Breast epithelium (tissue), 4 donors: ENCODE measurements at regions not wholly inside any gene's neighbourhood (a gene's known extent, or its start where the extent isn't known, plus 50 kb on each side); places are given as distances from the start of the nearest gene placed in this dataset.

Source experiments
- DNase-seq, 2 donors: peaks; one replicate each; pipeline ENCODE4 v3.0.0-alpha.2; 2019; ENCODE audit warnings: low spot score in 2 of 2
- H3K27ac ChIP-seq, 2 donors: fragments of 200-600 bp; sonication (generic) in 1 of 2; one replicate each; pipeline ENCODE4 v1.5.1; 2016 to 2019; ENCODE audit warnings: mild to moderate bottlenecking in 1 of 2
- H3K27me3 ChIP-seq, 2 donors: fragments of 200-600 bp; sonication (generic) in 1 of 2; one replicate each; pipeline versions ENCODE4 v1.5.1 to v1.6.0; 2017 to 2019; ENCODE audit warnings: control low read depth in 1 of 2, mild to moderate bottlenecking in 1 of 2
- H3K36me3 ChIP-seq: fragments of 200-600 bp; one replicate; pipeline ENCODE4 v1.5.1; 2019
- H3K4me1 ChIP-seq, 2 donors: fragments of 200-600 bp; sonication (generic); one replicate each; pipeline ENCODE4 v1.5.1; 2016 to 2019; ENCODE audit warnings: control low read depth in 1 of 2
- H3K4me3 ChIP-seq, 3 donors: fragments of 200-600 bp; sonication (generic); 1 replicate in 2 of 3; 2 replicates in 1 of 3; pipeline ENCODE4 v1.5.1; 2016 to 2019; ENCODE audit warnings: mild to moderate bottlenecking in 3 of 3, moderate library complexity in 2 of 3
- H3K9me3 ChIP-seq, 2 donors: fragments of 200-600 bp; sonication (generic) in 1 of 2; one replicate each; pipeline ENCODE4 v1.5.1; 2016 to 2019; ENCODE audit warnings: control low read depth in 1 of 2
- POLR2A ChIP-seq: fragments of 450-650 bp; IDR thresholded peaks from one replicate; pipeline ENCODE4 v1.6.1; 2016; ENCODE audit warnings: antibody characterized with exemption, mild to moderate bottlenecking, moderate library complexity
- POLR2AphosphoS5 ChIP-seq, 3 donors: sonication (generic); formaldehyde crosslinking; IDR thresholded peaks; one replicate each; pipeline ENCODE4 v1.6.1; 2017; ENCODE audit warnings: antibody characterized with exemption in 3 of 3
- intact Hi-C: fragments of 100-400 bp; cut with DNase I; formaldehyde crosslinking; loops from one replicate; pipeline ENCODE4 v1.15.1; 2023; ENCODE audit warnings: low total_unique reads
- TF ChIP-seq, protein P1 (sequence below), 3 donors: fragments of 450-650 bp; IDR thresholded peaks; one replicate each; pipeline ENCODE4 v1.5.1; 2016 to 2017; ENCODE audit warnings: antibody characterized with exemption in 3 of 3, mild to moderate bottlenecking in 3 of 3, moderate library complexity in 3 of 3

DNA sequence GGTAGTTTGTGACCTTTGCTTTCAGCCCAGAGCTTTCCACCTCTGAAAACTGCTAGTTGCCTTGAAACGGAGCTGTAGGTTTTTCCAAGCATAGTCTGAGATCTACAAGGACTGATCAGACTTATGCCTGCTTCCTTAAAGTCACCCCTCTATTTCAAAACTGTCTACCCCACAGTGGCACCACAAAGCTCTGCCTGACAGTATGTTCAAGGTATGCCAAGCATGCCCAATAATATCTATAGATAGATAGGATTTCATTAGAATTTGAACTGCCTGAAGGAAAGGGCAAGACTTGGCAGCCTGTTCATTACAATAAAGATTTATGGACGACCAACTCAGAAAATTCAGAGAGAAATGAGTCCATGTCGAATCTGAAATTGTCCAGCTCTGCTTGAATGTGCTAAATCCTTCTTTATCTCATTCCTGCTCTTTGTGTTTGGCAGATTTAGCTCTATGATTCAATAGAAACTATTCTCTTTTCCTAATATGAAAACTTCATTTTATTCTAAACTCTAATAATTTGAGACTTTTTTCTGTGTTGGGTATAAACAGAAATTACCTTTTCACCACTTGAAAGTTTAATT is 227.6 kb upstream of the TBC1D5 start:
- Histone ChIP-seq H3K9me3 (no peaks in the 10 kb centered on the region), H3K36me3 (no peaks in the 10 kb centered on the region), H3K27ac (no peak overlapping the region), H3K27me3 (no peaks in the 10 kb centered on the region), H3K4me3 (no peak overlapping the region), H3K4me1 (no peaks in the 10 kb centered on the region)
- no peak for DNase-seq
- intact Hi-C loops, result loop anchor here (5.0 kb wide), 1 partner anchor 288 kb away; no protein-coding TSS in a partner anchor
- TF ChIP-seq, protein P1, sequence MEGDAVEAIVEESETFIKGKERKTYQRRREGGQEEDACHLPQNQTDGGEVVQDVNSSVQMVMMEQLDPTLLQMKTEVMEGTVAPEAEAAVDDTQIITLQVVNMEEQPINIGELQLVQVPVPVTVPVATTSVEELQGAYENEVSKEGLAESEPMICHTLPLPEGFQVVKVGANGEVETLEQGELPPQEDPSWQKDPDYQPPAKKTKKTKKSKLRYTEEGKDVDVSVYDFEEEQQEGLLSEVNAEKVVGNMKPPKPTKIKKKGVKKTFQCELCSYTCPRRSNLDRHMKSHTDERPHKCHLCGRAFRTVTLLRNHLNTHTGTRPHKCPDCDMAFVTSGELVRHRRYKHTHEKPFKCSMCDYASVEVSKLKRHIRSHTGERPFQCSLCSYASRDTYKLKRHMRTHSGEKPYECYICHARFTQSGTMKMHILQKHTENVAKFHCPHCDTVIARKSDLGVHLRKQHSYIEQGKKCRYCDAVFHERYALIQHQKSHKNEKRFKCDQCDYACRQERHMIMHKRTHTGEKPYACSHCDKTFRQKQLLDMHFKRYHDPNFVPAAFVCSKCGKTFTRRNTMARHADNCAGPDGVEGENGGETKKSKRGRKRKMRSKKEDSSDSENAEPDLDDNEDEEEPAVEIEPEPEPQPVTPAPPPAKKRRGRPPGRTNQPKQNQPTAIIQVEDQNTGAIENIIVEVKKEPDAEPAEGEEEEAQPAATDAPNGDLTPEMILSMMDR (IDR thresholded peaks at IDR 0.05), result no peak
- TF ChIP-seq POLR2A (no peak), POLR2AphosphoS5 (IDR thresholded peaks at IDR 0.05) (no peak)

DNA sequence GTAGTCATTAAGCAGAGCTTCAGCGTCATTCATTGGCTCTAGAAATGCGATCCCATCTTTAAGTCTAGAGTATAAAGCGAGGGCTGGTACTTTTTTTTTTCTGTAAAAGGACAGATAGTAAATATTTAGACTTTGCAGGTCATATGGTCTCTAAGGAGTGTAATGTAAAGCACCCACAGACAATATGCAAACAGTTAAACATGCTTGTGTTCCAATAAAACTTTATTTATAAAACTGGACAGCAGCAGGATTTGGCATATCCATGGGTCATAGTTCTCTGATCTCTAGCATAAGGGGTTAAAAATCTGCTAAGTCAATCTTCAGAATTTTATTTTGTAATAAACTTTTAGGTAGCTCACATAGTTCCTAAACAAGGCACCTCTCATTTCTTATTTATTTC is 226.8 kb upstream of the TBC1D5 start:
- no peak overlapping the region for H3K27ac ChIP-seq
- no peak for TF ChIP-seq POLR2AphosphoS5 (IDR thresholded peaks at IDR 0.05)
- TF ChIP-seq, protein P1 (IDR thresholded peaks at IDR 0.05), result no peak
- no peaks in the 10 kb centered on the region for H3K9me3 ChIP-seq
- no peak overlapping the region for H3K4me3 ChIP-seq
- DNase-seq, result no peak
- no peaks in the 10 kb centered on the region for H3K4me1 ChIP-seq
- intact Hi-C loops, result no loop called here
- no peaks in the 10 kb centered on the region for H3K36me3 ChIP-seq
- no peaks in the 10 kb centered on the region for H3K27me3 ChIP-seq

DNA sequence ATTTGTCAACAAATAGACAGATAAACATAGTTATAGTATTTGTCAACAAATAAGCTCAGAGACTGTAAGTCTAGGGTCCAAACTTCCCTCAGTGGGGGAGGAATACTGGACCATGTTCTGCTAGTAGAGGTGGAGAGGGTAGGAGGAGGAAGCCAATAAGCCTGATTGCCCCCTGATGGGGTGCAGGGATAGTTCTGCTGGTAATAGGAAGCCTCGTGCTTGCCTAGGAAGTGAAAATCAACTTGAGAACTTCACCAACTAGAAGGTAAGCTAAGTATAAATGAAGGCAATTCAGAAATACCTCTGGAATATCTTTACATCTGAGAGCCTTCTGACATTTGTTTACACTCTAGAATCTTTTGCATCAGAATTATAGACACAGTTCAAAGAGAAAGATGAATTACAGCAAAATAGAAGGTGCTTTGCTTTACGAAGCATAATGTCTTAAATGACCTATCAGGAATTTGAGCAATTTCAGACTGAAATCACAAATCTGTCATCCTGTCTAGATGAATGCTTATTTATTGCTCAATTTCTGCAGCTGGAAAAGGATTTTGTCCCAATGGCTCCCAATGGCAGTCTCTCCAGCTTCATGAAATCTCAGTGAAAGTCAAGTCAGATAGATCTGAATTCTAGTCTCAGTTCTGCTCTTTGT is 225.6 kb upstream of the TBC1D5 start:
- H3K4me1 ChIP-seq, result no peaks in the 10 kb centered on the region
- peaks cover 3% of the 10 kb centered on the region for H3K36me3 ChIP-seq
- DNase-seq, result no peak
- H3K9me3 ChIP-seq, result no peaks in the 10 kb centered on the region
- TF ChIP-seq, protein P1 (IDR thresholded peaks at IDR 0.05), result no peak
- TF ChIP-seq POLR2A (no peak), POLR2AphosphoS5 (IDR thresholded peaks at IDR 0.05) (no peak)
- H3K27me3 ChIP-seq, result no peaks in the 10 kb centered on the region
- H3K27ac ChIP-seq, result no peak overlapping the region
- no peak overlapping the region for H3K4me3 ChIP-seq
- intact Hi-C loops, result no loop called here

DNA sequence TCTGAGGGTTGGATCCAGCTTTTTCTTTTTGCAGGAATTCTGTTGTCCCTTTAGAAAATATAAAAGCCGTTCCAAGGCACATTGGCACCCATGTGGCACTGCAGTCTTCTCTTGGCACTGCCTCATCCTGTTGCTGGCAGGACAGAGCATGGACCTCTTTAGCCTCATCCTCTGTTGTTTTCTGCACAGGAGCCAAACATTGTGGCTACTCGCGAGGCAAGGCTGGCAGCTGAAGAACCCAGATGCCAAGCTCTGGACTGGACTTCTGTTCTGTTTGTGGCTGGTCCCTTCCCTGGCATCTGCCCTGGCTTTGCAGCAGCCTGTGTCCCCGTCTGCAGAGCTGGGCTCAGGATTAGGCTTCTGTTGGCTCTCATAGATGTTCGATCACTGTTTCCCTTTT is 224.7 kb upstream of the TBC1D5 start:
- H3K27ac ChIP-seq, result no peak overlapping the region
- intact Hi-C loops, result no loop called here
- no peaks in the 10 kb centered on the region for H3K9me3 ChIP-seq
- H3K27me3 ChIP-seq, result no peaks in the 10 kb centered on the region
- DNase-seq, result no peak
- H3K36me3 ChIP-seq, result peaks cover 3% of the 10 kb centered on the region
- H3K4me1 ChIP-seq, result no peaks in the 10 kb centered on the region
- TF ChIP-seq POLR2AphosphoS5 (IDR thresholded peaks at IDR 0.05) (no peak), POLR2A (no peak)
- no peak overlapping the region for H3K4me3 ChIP-seq

DNA sequence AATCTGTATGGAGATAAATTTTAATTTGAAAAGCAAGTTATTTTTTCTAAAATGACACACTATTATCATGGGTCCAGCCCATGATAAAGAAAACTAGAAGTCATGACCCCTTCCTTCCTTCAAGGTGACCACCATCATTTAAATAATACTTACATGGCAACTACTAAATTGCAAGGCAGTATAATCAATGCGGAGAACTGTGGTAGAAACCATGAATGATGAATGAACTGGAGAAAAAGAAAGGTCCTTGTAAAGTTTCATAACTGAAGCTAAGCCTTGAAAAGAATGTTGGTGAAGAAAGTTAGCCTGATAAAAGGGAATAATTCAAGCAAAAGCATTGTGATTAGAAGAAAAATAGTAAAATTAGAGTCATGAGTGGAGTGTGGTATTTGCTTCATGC is 222.9 kb upstream of the TBC1D5 start:
- Histone ChIP-seq H3K36me3 (peaks cover 3% of the 10 kb centered on the region), H3K27ac (no peak overlapping the region), H3K4me1 (no peaks in the 10 kb centered on the region), H3K9me3 (no peaks in the 10 kb centered on the region), H3K27me3 (no peaks in the 10 kb centered on the region), H3K4me3 (no peak overlapping the region)
- intact Hi-C loops, result no loop called here
- DNase-seq, result no peak
- TF ChIP-seq POLR2AphosphoS5 (IDR thresholded peaks at IDR 0.05) (no peak), POLR2A (no peak)
- TF ChIP-seq, protein P1 (IDR thresholded peaks at IDR 0.05), result no peak
